GM12865 (cell line): ENCODE measurements at regions not wholly inside any gene's neighbourhood (a gene's known extent, or its start where the extent isn't known, plus 50 kb on each side); places are given as distances from the start of the nearest gene placed in this dataset.
"Not testable (repeated sequence)": the region's sequence is repeated elsewhere in the genome, so short reads cannot be mapped to it uniquely, and the experiment has no call there.

Experiments
- DNase-seq: peaks from one replicate; pipeline ENCODE4 v3.0.0; 2010; ENCODE audit warnings: low read depth
- H3K4me3 ChIP-seq: 2 replicates; pipeline ENCODE4 v1.5.1; 2011; ENCODE audit warnings: mild to moderate bottlenecking, low read depth, low read length, control low read depth
- CTCF ChIP-seq: IDR thresholded peaks from 2 replicates; pipeline ENCODE4 v1.5.1; 2011; ENCODE audit warnings: low read length, control low read depth, low read depth, inconsistent platforms; ENCODE audit not compliant: insufficient read depth; ENCODE audit errors: missing control alignments

- no peak overlapping the region for H3K4me3 ChIP-seq
- no peak for TF ChIP-seq CTCF
- no peak for DNase-seq
These were observed 191.9 kb downstream of the C7orf25 start for GRCh38 chr7:42720012-42720411.

GRCh38 chr7:42718466-42718865 is 193.4 kb downstream of the C7orf25 start:
- DNase-seq, H3K4me3 ChIP-seq: not testable (repeated sequence)

GRCh38 chr7:42714356-42714755 is 197.5 kb downstream of the C7orf25 start:
- TF ChIP-seq CTCF, result no peak
- no peak for DNase-seq
- H3K4me3 ChIP-seq, result no peak overlapping the region

- no peak for DNase-seq
- TF ChIP-seq CTCF, result no peak
- H3K4me3 ChIP-seq, result no peak overlapping the region
These were observed 202.6 kb downstream of the C7orf25 start for GRCh38 chr7:42709284-42709683.

GRCh38 chr7:42704710-42705109 is 207.2 kb downstream of the C7orf25 start:
- DNase-seq, result no peak
- TF ChIP-seq CTCF, result no peak
- H3K4me3 ChIP-seq, result no peak overlapping the region

GRCh38 chr7:42702647-42703046 is 209.2 kb downstream of the C7orf25 start:
- DNase-seq, result no peak
- H3K4me3 ChIP-seq, result no peak overlapping the region
- TF ChIP-seq CTCF, result no peak

GRCh38 chr7:42700406-42701327 is 211.2 kb downstream of the C7orf25 start:
- TF ChIP-seq CTCF, result no peak
- no peak for DNase-seq

More at GRCh38 chr7:42700406-42701327, 211.2 kb downstream of the C7orf25 start:
- H3K4me3 ChIP-seq, result no peak overlapping the region
